Bronchial epithelial cell (primary cell): ENCODE measurements at regions not wholly inside any gene's neighbourhood (a gene's known extent, or its start where the extent isn't known, plus 50 kb on each side); places are given as distances from the start of the nearest gene placed in this dataset.

Source experiments
- DNase-seq: peaks from one replicate; pipeline ENCODE4 v3.0.0-alpha.2; 2010; ENCODE audit warnings: low read depth
- FAIRE-seq: peaks from 2 replicates; lab custom pipeline; 2011; peaks lifted over from hg19 to GRCh38; lab: Jason Lieb, UNC
- H3K27me3 ChIP-seq: 2 replicates; pipeline ENCODE4 v1.5.1; 2011; ENCODE audit warnings: low read length; ENCODE audit not compliant: control insufficient read depth, insufficient read depth
- H3K36me3 ChIP-seq: 2 replicates; pipeline ENCODE4 v1.5.1; 2011; ENCODE audit warnings: low read length; ENCODE audit not compliant: control insufficient read depth, insufficient read depth
- H3K4me3 ChIP-seq: 2 replicates; pipeline ENCODE4 v1.5.1; 2011; ENCODE audit warnings: mild to moderate bottlenecking, low read depth, low read length, control low read depth
- CTCF ChIP-seq: IDR thresholded peaks from 2 replicates; pipeline ENCODE4 v1.5.1; 2011; ENCODE audit warnings: mild to moderate bottlenecking, moderate library complexity, low read length, control low read depth, inconsistent platforms; ENCODE audit not compliant: insufficient read depth, severe bottlenecking

DNA sequence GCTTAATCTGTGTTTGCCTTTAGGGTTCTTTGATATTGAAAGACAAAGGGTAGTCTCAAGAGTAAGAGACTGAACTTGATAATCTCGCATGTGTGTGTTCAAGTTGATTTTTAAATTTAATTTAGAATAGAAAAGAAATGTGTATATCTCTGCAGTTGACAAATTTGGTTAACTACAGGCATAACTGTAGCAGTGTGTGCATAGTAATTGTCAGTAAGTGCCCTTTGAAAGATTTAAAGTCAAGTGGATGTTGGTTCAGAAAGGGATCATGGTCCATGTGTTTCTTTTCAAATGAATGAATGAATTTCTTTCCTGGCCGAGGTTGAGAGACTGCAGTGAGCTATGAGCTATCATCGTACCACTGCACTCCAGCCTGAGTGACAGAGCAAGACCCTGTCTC is 49.9 kb upstream of the DYRK2 start:
- DNase-seq (no peak), FAIRE-seq (no peak)
- Histone ChIP-seq H3K27me3 (no peaks in the 10 kb centered on the region), H3K36me3 (no peaks in the 10 kb centered on the region), H3K4me3 (no peak overlapping the region)
- no peak for TF ChIP-seq CTCF
